ENCODE measurements at regions not wholly inside any gene's neighbourhood (a gene's known extent, or its start where the extent isn't known, plus 50 kb on each side); places are given as distances from the start of the nearest gene placed in this dataset.

DNA sequence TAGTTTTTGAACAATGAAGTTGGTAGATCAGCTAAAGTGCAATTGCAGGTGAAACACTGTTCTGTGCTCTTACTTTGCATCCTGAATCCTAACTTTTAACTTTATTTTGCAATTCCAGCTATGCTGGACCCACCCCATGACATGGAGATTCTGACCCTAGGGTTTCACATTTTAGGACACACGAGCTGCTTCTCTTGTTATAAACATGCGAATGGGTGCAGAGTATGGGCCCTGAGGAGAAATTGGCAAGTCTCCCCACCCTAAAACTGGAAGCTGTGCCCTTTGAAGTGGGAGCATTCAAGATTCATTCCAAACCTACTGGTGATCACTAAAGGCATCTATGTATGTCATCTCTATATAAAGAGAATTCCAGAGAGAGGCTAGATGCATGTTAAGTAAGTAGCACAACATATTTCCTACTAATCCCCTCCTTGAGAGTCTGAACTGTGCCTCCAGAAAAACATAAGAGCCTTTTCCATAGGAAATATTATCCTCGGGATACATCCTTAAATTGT lies 794.3 kb upstream of the ZEB2 start:
- no peaks in the 10 kb centered on the region for H3K4me1 Mint-ChIP-seq
- H3K9me3 Mint-ChIP-seq = peaks cover 11% of the 10 kb centered on the region
- ChIA-PET CTCF (no interaction called here), POLR2A (interaction anchor here (0.5 kb wide), 1 partner anchor 356 kb away, joined by 5 read pairs; no protein-coding TSS in a partner anchor)
- H3K27me3 Mint-ChIP-seq = no peaks in the 10 kb centered on the region
- TF ChIP-seq, protein P1, sequence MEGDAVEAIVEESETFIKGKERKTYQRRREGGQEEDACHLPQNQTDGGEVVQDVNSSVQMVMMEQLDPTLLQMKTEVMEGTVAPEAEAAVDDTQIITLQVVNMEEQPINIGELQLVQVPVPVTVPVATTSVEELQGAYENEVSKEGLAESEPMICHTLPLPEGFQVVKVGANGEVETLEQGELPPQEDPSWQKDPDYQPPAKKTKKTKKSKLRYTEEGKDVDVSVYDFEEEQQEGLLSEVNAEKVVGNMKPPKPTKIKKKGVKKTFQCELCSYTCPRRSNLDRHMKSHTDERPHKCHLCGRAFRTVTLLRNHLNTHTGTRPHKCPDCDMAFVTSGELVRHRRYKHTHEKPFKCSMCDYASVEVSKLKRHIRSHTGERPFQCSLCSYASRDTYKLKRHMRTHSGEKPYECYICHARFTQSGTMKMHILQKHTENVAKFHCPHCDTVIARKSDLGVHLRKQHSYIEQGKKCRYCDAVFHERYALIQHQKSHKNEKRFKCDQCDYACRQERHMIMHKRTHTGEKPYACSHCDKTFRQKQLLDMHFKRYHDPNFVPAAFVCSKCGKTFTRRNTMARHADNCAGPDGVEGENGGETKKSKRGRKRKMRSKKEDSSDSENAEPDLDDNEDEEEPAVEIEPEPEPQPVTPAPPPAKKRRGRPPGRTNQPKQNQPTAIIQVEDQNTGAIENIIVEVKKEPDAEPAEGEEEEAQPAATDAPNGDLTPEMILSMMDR (IDR thresholded peaks at IDR 0.05) = no peak
- intact Hi-C loops (cut with micrococcal nuclease) = no loop called here
- no peak overlapping the region for H3K4me3 Mint-ChIP-seq
- DNase-seq (no peak), ATAC-seq (ENCODE audit: low read depth) (no peak)
- no peak overlapping the region for H3K27ac Mint-ChIP-seq
- H3K36me3 Mint-ChIP-seq (ENCODE audit: low read depth) = no peaks in the 10 kb centered on the region

DNA sequence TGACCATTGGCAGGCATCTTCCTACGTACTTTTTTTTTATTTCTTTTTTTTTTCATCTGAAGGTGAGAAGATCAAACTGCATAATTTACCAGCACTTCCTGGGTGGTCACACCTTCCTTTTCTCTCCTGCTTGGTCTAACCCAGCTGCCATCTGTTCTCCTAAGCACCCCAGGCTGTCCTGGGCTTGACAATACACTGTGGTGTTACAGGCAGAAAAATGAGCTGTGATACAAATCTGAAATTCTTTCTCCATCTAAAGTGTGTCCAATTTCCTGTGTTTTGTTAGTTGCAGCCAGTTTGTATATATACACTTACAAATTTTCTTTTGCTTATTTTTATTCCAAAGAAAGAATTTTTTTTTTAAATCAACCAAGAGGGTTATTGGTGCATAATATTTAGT lies 786.0 kb upstream of the ZEB2 start:
- TF ChIP-seq, protein P1 (IDR thresholded peaks at IDR 0.05) = no peak
- ATAC-seq (ENCODE audit: low read depth) (no peak), DNase-seq (no peak)
- Mint-ChIP-seq H3K27ac (no peak overlapping the region), H3K36me3 (ENCODE audit: low read depth) (no peaks in the 10 kb centered on the region), H3K4me1 (no peaks in the 10 kb centered on the region), H3K4me3 (no peak overlapping the region), H3K27me3 (no peaks in the 10 kb centered on the region), H3K9me3 (peaks cover 3% of the 10 kb centered on the region)
- ChIA-PET POLR2A (interaction anchor here (0.7 kb wide), 1 partner anchor 46 kb away, joined by 4 read pairs; no protein-coding TSS in a partner anchor), CTCF (interaction anchor here (0.7 kb wide), 1 partner anchor 972 kb away, joined by 3 read pairs; no protein-coding TSS in a partner anchor)
- intact Hi-C loops (cut with micrococcal nuclease) = no loop called here

DNA sequence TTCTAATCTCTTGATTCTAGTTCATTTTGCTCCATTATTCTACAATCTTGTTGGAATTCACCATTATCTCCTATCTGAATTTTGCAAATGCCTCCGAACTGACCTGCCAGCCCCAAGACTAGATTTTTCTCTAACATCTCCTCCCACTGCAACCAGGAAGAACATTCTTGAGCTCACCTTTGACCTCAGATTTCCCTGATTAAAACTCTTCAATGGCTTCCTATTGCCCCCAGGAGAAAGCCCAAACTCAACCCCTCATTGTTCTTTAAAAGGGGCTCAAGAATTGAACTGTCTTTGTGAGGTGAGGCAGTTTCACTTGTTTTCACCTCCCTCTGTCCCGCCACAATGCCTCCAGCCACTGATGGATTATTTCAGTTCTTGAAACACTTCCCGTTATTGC lies 784.6 kb upstream of the ZEB2 start:
- no peaks in the 10 kb centered on the region for H3K4me1 Mint-ChIP-seq
- no peaks in the 10 kb centered on the region for H3K27me3 Mint-ChIP-seq
- H3K9me3 Mint-ChIP-seq = peaks cover 3% of the 10 kb centered on the region
- DNase-seq (no peak), ATAC-seq (ENCODE audit: low read depth) (no peak)
- ChIA-PET CTCF (no interaction called here), POLR2A (no interaction called here)
- intact Hi-C loops (cut with micrococcal nuclease) = no loop called here
- H3K4me3 Mint-ChIP-seq = no peak overlapping the region
- H3K27ac Mint-ChIP-seq = no peak overlapping the region
- H3K36me3 Mint-ChIP-seq (ENCODE audit: low read depth) = no peaks in the 10 kb centered on the region
- TF ChIP-seq, protein P1 (IDR thresholded peaks at IDR 0.05) = no peak

DNA sequence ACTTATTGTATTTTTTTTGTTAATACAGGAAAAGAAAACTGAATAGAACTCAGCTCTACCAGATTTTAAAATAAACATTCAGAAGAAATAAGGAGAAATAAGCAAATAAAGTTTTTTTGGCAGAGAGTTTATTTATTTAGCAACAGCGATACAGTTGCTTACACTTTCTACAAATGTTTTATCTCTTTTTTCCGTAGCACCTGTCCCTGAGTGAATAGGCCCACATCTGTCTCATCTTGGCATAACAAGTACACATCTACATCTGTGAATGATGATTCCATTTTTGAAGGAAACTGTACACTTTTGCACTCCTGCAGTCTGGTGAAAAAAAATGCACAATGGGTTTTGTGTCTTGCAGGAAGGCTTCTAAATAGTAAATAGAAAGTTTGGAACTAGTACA lies 783.6 kb upstream of the ZEB2 start:
- ATAC-seq (ENCODE audit: low read depth) = no peak
- POLR2A ChIA-PET = no interaction called here
- CTCF ChIA-PET = no interaction called here
- H3K9me3 Mint-ChIP-seq = no peaks in the 10 kb centered on the region
- no peaks in the 10 kb centered on the region for H3K27me3 Mint-ChIP-seq
- H3K4me1 Mint-ChIP-seq = no peaks in the 10 kb centered on the region
- no peak for DNase-seq
- H3K36me3 Mint-ChIP-seq (ENCODE audit: low read depth) = no peaks in the 10 kb centered on the region
- intact Hi-C loops (cut with micrococcal nuclease) = no loop called here
- no peak overlapping the region for H3K4me3 Mint-ChIP-seq
- TF ChIP-seq, protein P1 (IDR thresholded peaks at IDR 0.05) = no peak
- H3K27ac Mint-ChIP-seq = no peak overlapping the region

DNA sequence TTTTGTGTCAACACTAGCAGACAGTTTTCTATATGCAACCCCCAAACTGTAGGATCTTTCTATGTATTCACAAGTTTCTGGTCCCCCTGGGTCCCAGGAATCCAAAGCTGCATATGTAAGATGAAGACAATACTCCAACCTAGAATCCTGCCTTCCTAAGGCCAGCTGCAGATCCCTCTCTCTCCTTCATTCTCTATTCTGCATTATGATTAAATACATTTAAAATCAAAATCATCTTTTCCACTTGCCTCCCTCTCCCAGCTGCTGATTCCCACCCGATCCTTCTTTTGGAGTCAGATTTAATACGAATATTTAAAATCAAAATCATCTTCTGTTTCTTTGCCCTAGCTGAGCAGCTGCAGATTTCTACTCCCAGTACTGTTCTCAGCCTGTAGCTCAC lies 783.0 kb upstream of the ZEB2 start:
- H3K27me3 Mint-ChIP-seq = no peaks in the 10 kb centered on the region
- TF ChIP-seq, protein P1 (IDR thresholded peaks at IDR 0.05) = no peak
- ATAC-seq (ENCODE audit: low read depth) = no peak
- POLR2A ChIA-PET = no interaction called here
- intact Hi-C loops (cut with micrococcal nuclease) = no loop called here
- H3K27ac Mint-ChIP-seq = no peak overlapping the region
- H3K4me1 Mint-ChIP-seq = no peaks in the 10 kb centered on the region
- no peak for DNase-seq
- H3K36me3 Mint-ChIP-seq (ENCODE audit: low read depth) = no peaks in the 10 kb centered on the region
- CTCF ChIA-PET = no interaction called here
- no peaks in the 10 kb centered on the region for H3K9me3 Mint-ChIP-seq
- H3K4me3 Mint-ChIP-seq = no peak overlapping the region
